HUES64 (cell line): ENCODE measurements at regions not wholly inside any gene's neighbourhood (a gene's known extent, or its start where the extent isn't known, plus 50 kb on each side); places are given as distances from the start of the nearest gene placed in this dataset.

Source experiments
- H3K27ac ChIP-seq: 2 replicates; pipeline ENCODE4 v1.7.0; 2013; ENCODE audit warnings: low read depth, low read length, inconsistent platforms
- H3K27me3 ChIP-seq: 2 replicates; pipeline ENCODE4 v1.6.1; 2013; ENCODE audit warnings: mild to moderate bottlenecking, low read length; ENCODE audit not compliant: insufficient read depth
- H3K36me3 ChIP-seq: 2 replicates; pipeline ENCODE4 v1.6.1; 2013; ENCODE audit warnings: mild to moderate bottlenecking, low read length; ENCODE audit not compliant: insufficient read depth
- H3K4me1 ChIP-seq: 2 replicates; pipeline ENCODE4 v1.6.1; 2013; ENCODE audit warnings: mild to moderate bottlenecking, low read length, moderate library complexity; ENCODE audit not compliant: insufficient read depth
- H3K4me3 ChIP-seq: 2 replicates; pipeline ENCODE4 v1.5.1; 2013; ENCODE audit warnings: mild to moderate bottlenecking, low read length, moderate library complexity
- H3K9ac ChIP-seq: 2 replicates; pipeline ENCODE4 v1.6.1; 2013; ENCODE audit warnings: mild to moderate bottlenecking, low read depth, low read length
- H3K9me3 ChIP-seq: 2 replicates; pipeline ENCODE4 v1.6.1; 2013; ENCODE audit warnings: low read depth, low read length; ENCODE audit not compliant: insufficient read depth
- WGBS: fragments of 150-250, 120-280 bp; methylation state at CpG from one replicate; pipeline ENCODE4 v1.1.7; 2013; ENCODE audit warnings: missing lambda C conversion rate; 5-methylcytosine and 5-hydroxymethylcytosine counted together

DNA sequence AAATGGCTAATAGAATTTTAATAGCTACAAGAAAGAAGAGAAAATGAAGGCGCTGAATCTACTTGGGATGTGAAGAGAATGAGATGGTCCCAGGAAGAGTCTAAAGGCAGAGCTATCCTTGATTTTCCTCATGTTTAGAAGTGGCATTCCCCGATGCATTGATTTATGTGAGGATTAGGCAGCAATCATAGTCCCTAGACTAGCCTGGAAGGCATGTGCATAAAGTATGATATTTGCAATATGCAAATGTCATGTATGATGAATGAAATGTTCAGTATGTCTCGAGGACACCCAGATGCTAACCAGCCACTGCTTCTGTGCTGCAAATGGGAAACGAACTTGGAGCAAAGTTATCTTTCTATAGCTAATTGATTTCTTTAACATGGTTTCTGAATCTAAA is 641.5 kb upstream of the PLXNA2 start:
- Histone ChIP-seq H3K9me3 (no peaks in the 10 kb centered on the region), H3K4me1 (no peaks in the 10 kb centered on the region), H3K36me3 (no peaks in the 10 kb centered on the region), H3K4me3 (no peak overlapping the region), H3K27me3 (no peaks in the 10 kb centered on the region), H3K9ac (no peak overlapping the region), H3K27ac (no peak overlapping the region)
- WGBS = 97% methylated on average over 3 of the region's 4 CpGs

DNA sequence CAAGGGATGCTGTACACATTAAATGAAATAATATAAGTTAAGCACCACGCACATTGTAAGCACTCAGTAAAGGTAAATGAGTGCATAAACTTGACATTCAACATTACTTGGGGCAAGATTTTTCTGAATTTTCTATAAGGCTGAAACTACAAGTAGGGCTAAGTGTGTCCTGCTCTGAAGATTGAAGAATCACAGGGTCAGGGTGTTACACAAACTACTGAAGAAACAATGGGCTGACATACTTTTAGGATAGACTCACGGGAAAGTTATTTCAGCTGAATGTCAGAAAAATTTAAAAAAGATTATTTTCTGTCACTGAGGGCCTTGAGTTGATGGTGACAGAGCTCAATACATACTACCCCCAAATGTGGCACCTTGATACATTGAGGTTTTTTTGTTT is 644.2 kb upstream of the PLXNA2 start:
- Histone ChIP-seq H3K36me3 (no peaks in the 10 kb centered on the region), H3K27me3 (no peaks in the 10 kb centered on the region), H3K9me3 (no peaks in the 10 kb centered on the region), H3K27ac (no peak overlapping the region), H3K4me3 (no peak overlapping the region), H3K9ac (no peak overlapping the region), H3K4me1 (no peaks in the 10 kb centered on the region)
- 93% methylated on average over 2 of the region's 2 CpGs for WGBS

DNA sequence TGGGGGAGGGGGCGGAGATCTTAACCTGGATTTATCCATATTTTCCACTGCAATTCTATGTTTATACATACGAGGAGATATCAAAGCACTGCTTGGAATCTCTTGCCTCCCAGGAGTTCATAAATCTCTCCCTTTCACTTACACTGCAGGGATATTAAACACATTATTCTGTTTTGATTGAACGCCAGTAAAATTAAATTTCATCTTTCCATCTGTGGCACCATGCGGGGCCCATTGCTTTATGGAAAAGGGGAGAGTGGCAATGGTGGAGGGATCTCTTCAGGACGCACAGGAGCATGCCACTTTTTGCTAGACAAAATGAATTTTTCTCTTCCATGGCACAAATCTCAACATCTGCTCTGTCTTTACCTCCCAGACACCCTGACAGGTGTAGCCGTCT is 648.0 kb upstream of the PLXNA2 start:
- H3K27me3 ChIP-seq = no peaks in the 10 kb centered on the region
- H3K9me3 ChIP-seq = no peaks in the 10 kb centered on the region; the same call in 1 of the 2 replicates
- WGBS = 94% methylated on average over 6 of the region's 6 CpGs
- H3K36me3 ChIP-seq = no peaks in the 10 kb centered on the region
- H3K4me1 ChIP-seq = no peaks in the 10 kb centered on the region
- no peak overlapping the region for H3K9ac ChIP-seq
- no peak overlapping the region for H3K27ac ChIP-seq
- H3K4me3 ChIP-seq = no peak overlapping the region

DNA sequence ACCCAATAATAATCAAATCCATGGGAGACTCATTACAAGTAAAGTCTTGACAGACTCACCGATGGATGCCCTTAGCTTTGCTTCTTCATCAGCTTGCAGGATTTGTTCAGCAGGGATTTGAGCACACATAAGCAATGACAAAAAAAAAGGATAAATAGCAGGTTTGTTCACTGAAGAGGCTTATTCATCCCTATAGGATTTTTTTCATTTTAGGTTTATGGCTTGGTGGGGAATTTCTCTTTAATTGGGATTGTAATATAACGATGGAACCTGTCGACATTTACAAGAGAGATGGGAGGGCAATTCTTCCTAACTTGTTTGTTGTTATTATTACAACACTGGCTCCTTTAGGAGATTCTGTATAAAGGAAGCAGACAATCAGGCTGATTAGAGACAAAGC is 649.1 kb upstream of the PLXNA2 start:
- H3K27me3 ChIP-seq = no peaks in the 10 kb centered on the region
- H3K9ac ChIP-seq = no peak overlapping the region
- H3K9me3 ChIP-seq = no peaks in the 10 kb centered on the region; the same call in 1 of the 2 replicates
- no peak overlapping the region for H3K27ac ChIP-seq
- no peaks in the 10 kb centered on the region for H3K4me1 ChIP-seq
- no peaks in the 10 kb centered on the region for H3K36me3 ChIP-seq
- 93% methylated on average over 3 of the region's 3 CpGs for WGBS
- no peak overlapping the region for H3K4me3 ChIP-seq

DNA sequence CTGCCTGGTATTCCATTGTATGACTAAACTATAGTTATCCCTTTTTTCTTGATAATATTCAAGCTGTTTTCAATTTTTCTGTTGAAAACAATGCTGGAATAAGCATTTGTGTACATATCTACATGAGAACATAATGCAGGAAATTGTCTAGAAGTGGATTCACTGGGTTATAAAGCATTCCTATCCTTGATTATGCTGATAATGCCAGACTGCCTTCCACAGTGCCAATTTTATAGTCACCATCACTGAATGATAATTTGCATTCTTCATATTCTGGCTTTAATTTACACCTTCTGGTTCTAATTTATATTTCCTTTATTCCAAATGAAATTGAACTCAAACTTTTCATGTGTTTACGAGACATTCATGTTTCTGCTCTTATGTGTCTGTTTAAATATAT is 651.0 kb upstream of the PLXNA2 start:
- no peaks in the 10 kb centered on the region for H3K27me3 ChIP-seq
- H3K9me3 ChIP-seq = no peaks in the 10 kb centered on the region; the same call in 1 of the 2 replicates
- no peak overlapping the region for H3K27ac ChIP-seq
- no peaks in the 10 kb centered on the region for H3K4me1 ChIP-seq
- no peak overlapping the region for H3K9ac ChIP-seq
- WGBS = no CpG with 5 or more reads among the region's 1 CpG
- H3K4me3 ChIP-seq = no peak overlapping the region
- no peaks in the 10 kb centered on the region for H3K36me3 ChIP-seq

DNA sequence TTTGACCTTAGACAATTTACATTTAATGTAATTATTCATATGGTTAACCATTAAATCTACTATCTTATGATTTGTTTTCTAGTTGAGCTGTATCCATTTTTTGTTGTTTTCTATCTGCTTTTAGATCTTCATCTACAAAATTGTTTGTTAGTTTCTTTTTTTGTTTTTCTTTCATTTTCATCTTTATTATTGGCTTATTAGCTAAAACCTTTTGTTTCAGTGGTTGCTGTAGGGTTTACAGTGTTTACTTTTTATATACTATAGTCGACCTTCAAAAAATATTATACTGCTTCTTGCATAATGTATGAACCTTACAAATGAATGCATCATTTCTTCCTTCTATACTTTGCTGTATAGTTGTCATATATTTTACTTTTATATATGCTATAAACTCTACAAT is 651.6 kb upstream of the PLXNA2 start:
- no peaks in the 10 kb centered on the region for H3K4me1 ChIP-seq
- no peak overlapping the region for H3K27ac ChIP-seq
- no peak overlapping the region for H3K9ac ChIP-seq
- no CpG with 5 or more reads among the region's 1 CpG for WGBS
- no peaks in the 10 kb centered on the region for H3K27me3 ChIP-seq
- no peak overlapping the region for H3K4me3 ChIP-seq
- H3K9me3 ChIP-seq = no peaks in the 10 kb centered on the region; the same call in 1 of the 2 replicates
- H3K36me3 ChIP-seq = no peaks in the 10 kb centered on the region

DNA sequence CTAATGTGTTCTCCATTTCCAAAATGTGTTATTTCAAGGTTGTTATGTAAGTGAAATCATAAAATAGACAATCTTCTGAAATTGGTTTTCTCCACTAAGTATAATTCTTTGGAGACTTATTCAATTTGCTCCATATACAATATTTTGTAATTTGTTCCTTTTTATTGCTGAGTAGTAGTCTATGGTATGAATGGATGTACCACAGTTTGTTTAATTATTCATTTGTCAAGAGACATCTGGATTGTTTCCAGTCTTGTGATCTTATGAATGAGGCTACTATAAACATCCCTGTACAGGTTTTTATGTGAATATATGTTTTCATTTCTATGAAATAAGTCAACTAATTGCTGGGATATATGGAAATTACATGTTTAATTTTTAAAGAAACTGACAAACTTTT is 652.6 kb upstream of the PLXNA2 start:
- no peaks in the 10 kb centered on the region for H3K27me3 ChIP-seq
- no peak overlapping the region for H3K27ac ChIP-seq
- no peaks in the 10 kb centered on the region; the same call in 1 of the 2 replicates for H3K9me3 ChIP-seq
- no peak overlapping the region for H3K4me3 ChIP-seq
- no peak overlapping the region for H3K9ac ChIP-seq
- H3K36me3 ChIP-seq = no peaks in the 10 kb centered on the region
- no peaks in the 10 kb centered on the region for H3K4me1 ChIP-seq

DNA sequence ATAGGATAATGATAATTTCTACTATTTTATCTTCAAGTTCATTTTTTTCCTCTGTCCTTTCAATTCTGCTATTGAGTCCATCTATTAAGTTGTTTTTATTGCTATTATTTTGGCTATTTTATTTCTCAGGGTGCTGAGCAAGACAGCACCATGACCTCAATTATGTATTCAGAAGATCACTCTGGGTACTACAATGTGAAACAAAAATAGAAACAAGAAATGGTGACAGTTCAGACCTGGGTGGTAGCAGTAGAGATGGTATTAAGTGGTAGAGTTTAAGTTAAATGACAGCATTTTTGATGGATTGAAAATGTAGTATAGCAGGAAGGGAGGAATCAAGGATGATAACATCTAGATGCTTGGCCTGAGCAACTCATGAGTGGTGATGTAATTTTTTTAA is 655.3 kb upstream of the PLXNA2 start:
- Histone ChIP-seq H3K4me3 (no peak overlapping the region), H3K4me1 (no peaks in the 10 kb centered on the region), H3K9me3 (no peaks in the 10 kb centered on the region; the same call in 1 of the 2 replicates), H3K27ac (no peak overlapping the region), H3K9ac (no peak overlapping the region), H3K27me3 (no peaks in the 10 kb centered on the region), H3K36me3 (no peaks in the 10 kb centered on the region)

DNA sequence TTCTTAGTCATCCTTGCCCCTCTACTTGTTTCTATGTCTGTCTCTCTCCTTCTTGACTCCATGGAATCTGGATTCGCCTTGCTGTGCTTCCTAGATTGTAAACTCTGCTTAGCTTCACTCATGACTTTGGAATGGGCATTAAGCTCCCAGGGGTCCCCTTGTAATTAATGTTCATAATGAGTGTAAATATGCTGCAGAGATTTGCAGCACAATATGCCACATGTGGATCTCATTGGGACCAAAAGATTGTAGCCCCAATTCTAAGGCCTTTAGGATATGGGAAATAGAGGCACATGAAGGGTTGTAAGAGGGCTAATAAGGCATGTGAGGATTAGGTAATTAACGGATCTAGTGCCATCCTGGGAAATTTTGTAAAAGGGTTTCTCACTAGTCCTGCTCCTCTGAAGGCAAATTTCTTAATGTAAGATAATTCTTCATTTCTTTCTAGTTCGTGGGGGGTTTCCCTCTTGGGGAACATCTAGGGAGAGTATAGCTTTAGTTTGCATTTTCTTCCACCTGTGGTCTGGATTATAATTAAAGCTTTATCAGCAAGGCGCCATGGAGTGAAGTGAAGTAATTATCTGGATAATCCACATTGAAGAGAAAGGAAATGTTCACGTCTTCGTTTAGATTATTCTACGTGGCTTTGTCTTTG is 659.2 kb upstream of the PLXNA2 start:
- H3K9me3 ChIP-seq = no peaks in the 10 kb centered on the region
- H3K4me1 ChIP-seq = no peaks in the 10 kb centered on the region
- no peak overlapping the region for H3K27ac ChIP-seq
- H3K27me3 ChIP-seq = no peaks in the 10 kb centered on the region
- H3K4me3 ChIP-seq = no peak overlapping the region
- H3K36me3 ChIP-seq = no peaks in the 10 kb centered on the region
- WGBS = 94% methylated on average over 7 of the region's 7 CpGs
- H3K9ac ChIP-seq = no peak overlapping the region

DNA sequence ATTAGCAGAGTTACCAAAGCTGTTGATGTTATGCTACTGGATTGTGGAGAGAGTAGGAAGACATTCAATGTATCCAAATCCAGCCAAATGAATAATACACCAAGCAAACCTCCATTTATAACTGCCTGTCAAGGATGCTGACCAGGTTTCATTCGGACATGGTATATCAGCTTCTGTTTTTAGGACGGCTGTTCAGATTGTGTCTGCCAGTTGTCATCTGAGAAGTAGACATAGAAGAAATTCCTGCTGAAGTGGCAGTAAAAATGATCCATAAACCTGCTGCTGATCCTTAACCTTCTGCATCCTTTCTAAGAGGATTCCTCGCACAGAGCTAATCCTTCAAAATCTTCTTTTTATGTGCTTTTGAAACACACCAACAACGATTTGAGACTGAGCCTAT is 663.6 kb upstream of the PLXNA2 start:
- Histone ChIP-seq H3K4me1 (no peaks in the 10 kb centered on the region), H3K9me3 (no peaks in the 10 kb centered on the region), H3K4me3 (no peak overlapping the region), H3K36me3 (no peaks in the 10 kb centered on the region), H3K9ac (no peak overlapping the region), H3K27ac (no peak overlapping the region), H3K27me3 (no peaks in the 10 kb centered on the region)
- 96% methylated on average over 4 of the region's 4 CpGs for WGBS

DNA sequence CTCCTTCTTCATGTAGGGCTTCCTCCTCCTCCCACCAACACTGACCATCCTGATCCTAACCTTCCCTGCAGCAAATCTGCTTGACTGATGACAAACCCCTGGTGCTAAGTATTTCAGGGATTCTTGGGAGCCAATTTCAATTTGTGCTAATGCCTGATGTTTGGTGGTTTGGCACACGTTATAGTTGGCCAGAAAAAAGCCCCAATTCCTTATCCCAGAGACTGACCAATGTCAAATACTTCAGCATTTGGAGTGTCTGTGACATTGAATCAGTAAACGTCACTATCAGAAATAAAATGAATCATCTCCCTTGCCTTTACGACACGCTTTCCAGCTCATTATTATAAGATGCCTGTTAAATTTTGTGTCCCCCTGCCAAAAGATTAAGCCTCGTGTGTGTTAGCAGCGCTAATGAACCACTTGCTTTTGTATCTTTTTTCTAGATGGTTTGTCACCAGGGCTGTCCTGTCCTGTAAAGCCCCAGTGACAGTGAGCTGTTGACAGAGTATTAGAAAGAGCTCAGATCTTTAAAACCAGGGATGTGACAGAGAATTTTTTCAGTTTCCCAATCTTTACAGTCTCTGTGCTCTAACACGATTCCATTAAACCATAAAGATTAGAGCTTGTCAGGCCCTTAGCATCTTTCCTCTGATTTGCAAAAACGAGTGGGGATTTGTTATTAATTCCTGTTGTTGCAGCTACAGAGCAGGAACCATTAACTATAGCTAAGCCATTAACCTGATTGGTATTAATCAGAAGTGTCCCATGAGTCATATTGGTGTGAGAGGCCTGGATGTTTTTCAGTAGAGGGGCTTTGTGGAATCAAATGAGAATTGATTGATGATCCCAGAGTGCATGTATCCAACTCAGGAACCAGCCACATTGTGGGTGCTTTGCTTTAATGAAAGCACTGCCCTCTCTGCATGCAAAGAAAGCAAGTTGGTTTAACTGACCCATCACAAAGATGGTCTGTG is 665.1 kb upstream of the PLXNA2 start:
- Histone ChIP-seq H3K9ac (no peak overlapping the region), H3K9me3 (no peaks in the 10 kb centered on the region), H3K27me3 (no peaks in the 10 kb centered on the region), H3K36me3 (no peaks in the 10 kb centered on the region), H3K4me3 (no peak overlapping the region), H3K4me1 (no peaks in the 10 kb centered on the region), H3K27ac (no peak overlapping the region)
- 92% methylated on average over 8 of the region's 8 CpGs for WGBS
